HG02970 (cell line): ENCODE measurements at regions not wholly inside any gene's neighbourhood (a gene's known extent, or its start where the extent isn't known, plus 50 kb on each side); places are given as distances from the start of the nearest gene placed in this dataset.
"Not testable (repeated sequence)": the region's sequence is repeated elsewhere in the genome, so short reads cannot be mapped to it uniquely, and the experiment has no call there.

Experiments used
- ATAC-seq: cut with Tn5 transposase; IDR thresholded peaks from one replicate; pipeline ENCODE4 v1.9.1; 2021; ENCODE audit warnings: mild to moderate bottlenecking, moderate library complexity, moderate number of reproducible peaks; ENCODE audit not compliant: unreplicated experiment, low FRiP score

DNA sequence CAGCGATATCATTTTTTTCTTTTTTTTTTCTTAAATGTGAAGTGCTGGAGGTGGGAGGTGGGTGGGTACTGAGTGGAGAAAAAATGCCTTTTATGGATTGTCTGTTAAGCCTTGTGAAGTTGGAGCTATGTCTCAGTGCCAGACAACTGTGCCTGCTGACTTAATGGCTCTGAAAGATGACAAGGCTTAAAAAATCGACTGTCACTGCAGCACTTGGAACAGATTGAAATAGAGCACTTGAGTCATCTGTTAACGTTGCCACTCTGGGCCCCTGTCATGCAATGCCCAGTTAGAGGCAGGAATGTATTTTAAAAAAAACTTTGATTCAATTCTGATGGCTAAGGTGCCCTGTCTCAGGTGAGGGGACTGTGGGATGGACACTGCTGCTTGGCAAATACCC is 108.2 kb upstream of the HS3ST2 start:
- no peak for ATAC-seq

GRCh38 chr16:22710326-22710725 is 103.6 kb upstream of the HS3ST2 start:
- ATAC-seq: no peak

DNA sequence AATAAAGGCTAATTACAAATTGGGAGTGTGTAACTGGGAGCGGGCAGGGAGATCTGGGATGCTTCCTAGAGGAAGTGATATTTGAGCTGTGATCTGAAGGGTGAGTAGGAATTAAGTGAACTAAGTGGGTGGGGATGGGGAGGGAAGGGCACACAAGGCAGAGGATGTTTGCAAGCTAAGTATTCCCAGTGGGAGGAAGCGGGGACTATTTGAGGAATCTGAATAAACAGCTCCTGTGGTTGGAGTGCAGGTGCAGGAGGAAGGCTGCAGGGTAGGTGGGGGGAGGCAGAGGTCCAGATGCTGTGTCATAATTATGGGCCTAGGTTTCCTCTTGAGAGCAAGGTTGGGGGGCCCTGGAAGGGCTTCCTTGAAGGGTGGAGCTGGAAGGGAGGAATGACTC is 102.1 kb upstream of the HS3ST2 start:
- ATAC-seq: no peak

GRCh38 chr16:22712471-22712870 is 101.5 kb upstream of the HS3ST2 start:
- no peak for ATAC-seq

DNA sequence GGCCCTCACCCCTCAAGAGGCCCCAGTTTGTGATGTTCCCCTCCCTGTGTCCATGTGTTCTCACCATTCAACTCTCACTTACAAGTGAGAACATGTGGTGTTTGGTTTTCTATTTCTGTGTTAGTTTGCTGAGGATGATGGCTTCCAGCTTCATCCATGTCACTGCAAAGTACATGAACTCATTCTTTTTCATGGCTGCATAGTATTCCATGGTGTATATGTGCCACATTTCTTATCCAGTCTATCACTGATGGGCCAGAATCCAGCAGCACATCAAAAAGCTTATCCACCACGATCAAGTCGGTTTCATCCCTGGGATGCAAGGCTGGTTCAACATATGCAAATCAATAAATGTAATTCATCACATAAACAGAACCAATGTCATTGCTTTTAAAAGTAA is 95.4 kb upstream of the HS3ST2 start:
- not testable (repeated sequence) for ATAC-seq

DNA sequence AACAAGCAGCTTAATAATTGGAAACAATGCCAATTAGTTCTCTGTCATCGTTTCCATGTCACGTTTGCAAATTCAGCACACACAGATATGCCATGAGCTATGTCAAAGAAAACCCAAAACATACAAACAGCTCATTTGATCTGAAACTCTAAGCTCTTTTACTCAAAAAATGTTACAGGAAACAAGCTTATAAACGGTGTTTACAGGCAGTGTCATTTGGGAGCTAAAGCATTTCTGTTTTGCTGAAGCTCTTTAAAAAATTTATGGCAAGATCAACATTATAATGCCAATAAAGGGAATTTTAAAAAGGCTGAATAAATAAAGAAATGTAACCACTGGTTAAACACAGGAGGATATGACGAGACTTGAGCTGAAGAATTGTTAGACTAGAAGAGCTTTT is 94.0 kb upstream of the HS3ST2 start:
- no peak for ATAC-seq

GRCh38 chr16:22721511-22722100 is 92.4 kb upstream of the HS3ST2 start:
- no peak for ATAC-seq

DNA sequence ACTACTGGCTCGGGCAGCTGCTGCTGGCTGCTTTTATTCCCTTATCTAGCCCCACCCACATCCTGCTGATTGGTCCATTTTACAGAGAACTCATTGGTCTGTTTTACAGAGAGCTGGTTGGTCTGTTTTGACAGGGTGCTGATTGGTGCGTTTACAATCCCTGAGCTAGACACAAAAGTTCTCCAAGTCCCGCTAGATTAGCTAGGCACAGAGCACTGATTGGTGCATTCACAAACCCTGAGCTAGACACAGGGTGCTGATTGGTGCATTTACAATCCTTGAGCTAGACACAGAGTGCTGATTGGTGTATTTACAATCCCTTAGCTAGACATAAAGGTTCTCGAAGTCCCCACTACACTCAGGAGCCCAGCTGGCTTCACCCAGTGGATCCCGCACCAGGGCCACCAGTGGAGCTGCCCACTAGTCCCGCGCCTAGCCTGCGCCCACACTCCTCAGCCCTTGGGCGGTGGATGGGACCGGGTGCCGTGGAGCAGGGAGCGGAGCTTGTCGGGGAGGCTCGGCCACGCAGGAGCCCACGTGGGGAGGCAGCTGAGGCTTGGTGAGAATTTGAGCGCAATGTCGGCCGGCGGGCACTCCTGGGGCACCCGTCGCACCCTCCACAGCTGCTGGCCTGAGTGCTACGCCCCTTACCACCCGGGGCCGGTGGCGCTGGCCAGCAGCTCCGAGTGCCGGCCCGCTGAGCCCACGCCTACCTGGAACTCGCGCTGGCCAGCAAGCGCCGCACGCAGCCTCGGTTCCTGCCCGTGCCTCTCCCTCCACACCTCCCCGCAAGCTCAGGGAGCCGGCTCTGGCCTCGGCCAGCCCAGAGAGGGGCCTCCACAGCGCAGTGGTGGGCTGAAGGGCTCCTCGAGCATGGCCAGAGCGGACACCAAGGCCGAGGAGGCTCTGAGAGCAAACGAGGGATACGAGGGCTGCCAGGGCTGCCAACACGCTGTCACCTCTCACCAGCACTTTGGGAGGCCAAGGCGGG is 91.1 kb upstream of the HS3ST2 start:
- not testable (repeated sequence) for ATAC-seq

DNA sequence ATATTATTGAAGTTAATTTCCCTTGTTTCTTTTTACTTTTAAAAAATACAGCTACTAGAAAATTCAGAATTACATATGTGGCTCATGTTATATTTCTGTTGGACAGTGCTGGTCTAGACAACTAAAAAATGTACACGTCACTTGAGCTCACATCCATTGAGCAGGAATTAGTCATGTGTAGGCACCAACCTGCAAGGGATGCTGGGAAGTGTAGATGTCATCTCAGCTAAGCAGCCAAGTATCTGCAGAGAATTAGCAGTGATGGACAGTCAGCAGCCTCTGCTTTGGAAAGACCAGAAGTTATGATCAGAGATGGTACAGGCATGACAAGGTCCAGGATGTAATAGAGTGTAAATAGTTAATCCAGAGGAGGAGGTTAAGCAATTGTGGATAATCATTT is 87.1 kb upstream of the HS3ST2 start:
- ATAC-seq: no peak

DNA sequence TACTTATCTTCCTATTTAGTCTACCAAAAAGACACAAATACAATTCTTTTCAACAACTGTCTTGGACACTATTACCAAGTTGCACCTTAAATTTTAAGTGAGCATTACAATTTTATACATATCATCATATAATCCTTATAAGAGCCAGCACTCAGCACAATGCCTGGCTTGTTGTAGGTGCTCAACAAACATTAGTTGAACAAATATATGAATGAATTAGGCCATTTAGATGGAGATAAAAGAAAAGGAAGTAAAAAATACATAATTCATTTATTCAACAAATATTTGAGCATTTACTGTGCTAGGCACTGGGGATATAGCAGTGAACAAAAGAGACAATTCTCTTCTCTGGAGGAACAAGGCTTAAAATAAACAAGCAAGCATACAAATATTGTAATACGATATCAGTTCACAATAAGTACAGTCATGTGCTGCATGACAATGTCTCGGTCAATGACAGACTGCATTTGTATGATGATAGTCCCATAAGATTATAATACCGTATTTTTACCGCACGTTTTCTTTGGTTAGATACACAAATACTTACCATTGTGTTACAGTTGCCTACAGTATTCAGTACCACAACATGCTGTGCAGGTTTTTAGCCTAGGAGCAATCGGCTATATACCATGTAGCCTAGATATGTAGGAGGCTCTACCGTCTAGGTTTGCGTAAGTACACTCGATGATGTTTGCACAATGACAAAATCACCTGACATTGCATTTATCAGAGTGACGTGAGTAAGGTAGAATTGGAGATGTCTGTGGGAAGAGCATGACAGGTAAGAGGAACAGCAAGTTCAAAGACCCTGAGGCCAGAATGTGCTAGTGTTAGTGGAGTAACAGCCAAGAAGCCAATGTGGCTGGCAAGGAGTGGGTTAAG is 86.4 kb upstream of the HS3ST2 start:
- ATAC-seq: no peak

- ATAC-seq: no peak
These were observed 85.7 kb upstream of the HS3ST2 start for GRCh38 chr16:22728167-22728836.

GRCh38 chr16:22732400-22732799 is 81.6 kb upstream of the HS3ST2 start:
- ATAC-seq: no peak

- ATAC-seq: no peak
These were observed 81.0 kb upstream of the HS3ST2 start for GRCh38 chr16:22732959-22733358.

GRCh38 chr16:22734368-22734767 is 79.6 kb upstream of the HS3ST2 start:
- no peak for ATAC-seq

- ATAC-seq: no peak
These were observed 77.2 kb upstream of the HS3ST2 start for GRCh38 chr16:22736791-22737190.

DNA sequence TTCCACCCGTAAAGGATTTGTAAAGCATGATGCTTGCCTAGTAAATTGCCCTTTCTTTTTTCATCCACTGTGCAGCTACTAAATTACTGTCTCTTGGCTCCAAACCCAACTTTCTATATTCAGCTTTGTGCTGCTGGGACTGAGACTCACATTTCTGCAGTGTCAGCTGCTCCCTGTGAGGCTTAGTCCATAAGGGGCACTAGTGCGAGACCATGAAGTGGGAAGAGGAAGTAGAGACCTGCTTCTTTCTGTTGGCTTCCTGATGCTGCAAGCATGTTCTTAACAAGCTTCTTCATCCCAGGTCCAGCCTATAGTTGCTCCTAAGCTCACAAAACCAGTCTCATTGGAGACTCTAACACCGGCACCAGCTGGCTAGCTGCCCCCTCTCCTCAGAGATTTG is 74.9 kb upstream of the HS3ST2 start:
- ATAC-seq: no peak

- ATAC-seq: no peak
These were observed 70.6 kb upstream of the HS3ST2 start for GRCh38 chr16:22743401-22743800.

GRCh38 chr16:22751104-22751667 is 62.8 kb upstream of the HS3ST2 start:
- no peak for ATAC-seq

DNA sequence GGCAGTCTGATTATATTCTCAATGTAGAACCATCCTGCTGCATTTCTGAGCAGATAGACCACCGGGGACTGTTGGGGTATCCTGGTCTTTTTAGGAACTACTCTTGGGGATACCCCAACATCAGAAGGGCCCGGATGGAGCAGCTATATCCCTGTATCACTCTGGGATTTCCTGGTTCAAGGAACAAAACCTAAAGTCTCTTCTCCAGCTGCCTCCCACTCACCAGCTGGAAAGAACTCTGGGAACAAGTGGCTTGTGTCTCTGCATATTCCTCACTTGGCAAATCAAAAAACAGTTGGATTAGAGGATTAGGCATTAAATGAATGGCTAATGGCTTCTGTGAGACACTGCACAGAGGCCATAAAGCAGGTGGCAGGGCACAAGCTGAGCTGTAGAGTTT is 62.3 kb upstream of the HS3ST2 start:
- ATAC-seq: no peak

- ATAC-seq: no peak
These were observed 60.5 kb upstream of the HS3ST2 start for GRCh38 chr16:22753451-22753850.
